SK-N-DZ (cell line): ENCODE measurements at regions not wholly inside any gene's neighbourhood (a gene's known extent, or its start where the extent isn't known, plus 50 kb on each side); places are given as distances from the start of the nearest gene placed in this dataset.

ENCODE experiments used
- DNase-seq: peaks from one replicate; pipeline ENCODE4 v3.0.0-alpha.2; 2015; ENCODE audit warnings: low spot score

GRCh38 chr5:173557123-173557903 lies 59.1 kb downstream of the BOD1 start:
- DNase-seq, result no peak

- DNase-seq, result no peak
Observed at GRCh38 chr5:173556142-173557028, 60.1 kb downstream of the BOD1 start.

DNA sequence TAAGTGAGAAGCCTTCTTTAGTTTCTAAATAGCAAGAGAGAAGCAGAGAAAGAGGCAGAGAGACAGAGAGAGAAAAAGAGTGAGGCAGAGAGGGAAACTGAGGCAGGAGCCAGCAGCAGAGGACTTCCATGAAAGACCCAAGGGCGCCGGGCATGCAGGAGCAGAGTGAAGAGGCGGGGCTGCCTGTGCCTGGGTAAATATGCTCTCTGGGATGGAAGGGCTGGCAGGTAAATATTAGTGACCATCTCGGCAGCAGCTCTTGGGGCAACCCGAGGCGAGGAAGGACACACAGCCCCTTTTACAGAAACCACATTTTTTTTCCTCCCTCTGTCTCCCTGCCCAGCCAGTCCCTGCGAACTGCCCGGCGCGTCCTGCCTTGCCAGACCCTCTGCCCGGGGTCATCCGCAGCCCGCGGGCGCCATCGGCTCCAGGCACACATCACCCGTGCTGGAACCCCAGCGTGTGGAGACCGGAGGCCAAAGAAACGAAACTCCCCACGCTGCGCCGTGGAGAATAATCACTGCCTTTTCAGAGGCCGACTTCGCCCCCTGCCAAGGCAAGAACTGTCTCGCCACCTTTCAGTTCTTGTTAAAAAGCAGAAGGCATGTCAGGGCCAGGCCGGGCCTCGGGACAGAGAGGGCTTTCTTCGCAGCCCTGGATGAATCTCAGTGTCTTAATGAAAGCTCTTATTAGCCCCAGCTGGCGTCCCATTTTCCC lies 61.3 kb downstream of the BOD1 start:
- DNase-seq, result no peak

DNA sequence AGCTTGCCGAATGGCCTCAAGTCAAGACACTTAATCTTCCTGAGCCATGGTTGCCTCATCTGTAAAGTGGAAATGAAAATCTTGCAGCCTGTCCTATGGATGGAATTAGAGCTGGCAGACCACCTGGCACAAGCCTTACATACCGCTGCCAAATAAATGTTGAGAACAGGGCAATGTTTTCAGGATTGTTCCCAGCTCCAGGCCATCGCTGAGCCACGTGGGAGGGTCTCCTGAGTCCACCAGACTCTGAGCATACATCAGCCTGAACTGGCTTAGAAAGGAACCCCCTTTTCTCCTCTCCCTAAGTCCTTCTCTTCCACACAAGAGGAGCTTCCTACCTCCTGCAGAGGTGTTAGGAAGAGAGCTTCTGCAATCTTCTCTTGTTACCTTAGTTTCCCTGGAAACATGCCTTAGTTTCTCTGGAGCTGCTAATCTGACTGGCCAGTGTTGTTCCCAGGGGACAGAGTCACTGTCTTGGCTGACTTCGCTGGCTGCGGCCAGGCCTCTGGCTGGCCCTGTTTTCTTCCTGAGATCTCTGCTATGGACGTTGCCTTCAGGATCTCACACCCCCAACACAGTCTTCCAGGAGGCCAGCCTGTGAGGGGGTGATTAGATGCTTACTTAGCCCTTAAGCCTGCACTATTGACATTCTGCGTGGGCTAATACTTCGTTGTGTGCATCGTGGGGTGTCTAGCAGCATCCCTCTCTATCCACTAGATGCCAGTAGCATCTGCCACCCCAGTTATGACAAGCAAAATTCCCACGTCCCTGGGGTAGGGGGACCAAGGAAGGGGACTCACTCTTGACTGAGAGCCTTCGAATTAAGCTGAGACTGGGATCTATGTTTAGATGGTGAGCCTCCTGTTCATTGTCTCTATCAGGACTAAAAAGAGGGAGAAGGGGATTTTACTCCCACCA lies 62.2 kb downstream of the BOD1 start:
- no peak for DNase-seq

GRCh38 chr5:173550641-173551040 lies 65.8 kb downstream of the BOD1 start:
- DNase-seq, result no peak

- DNase-seq, result no peak
Observed at GRCh38 chr5:173549644-173550043, 66.8 kb downstream of the BOD1 start.

- DNase-seq, result no peak
Observed at GRCh38 chr5:173547579-173547978, 68.9 kb downstream of the BOD1 start.

GRCh38 chr5:173542964-173543363 lies 73.5 kb downstream of the BOD1 start:
- no peak for DNase-seq

DNA sequence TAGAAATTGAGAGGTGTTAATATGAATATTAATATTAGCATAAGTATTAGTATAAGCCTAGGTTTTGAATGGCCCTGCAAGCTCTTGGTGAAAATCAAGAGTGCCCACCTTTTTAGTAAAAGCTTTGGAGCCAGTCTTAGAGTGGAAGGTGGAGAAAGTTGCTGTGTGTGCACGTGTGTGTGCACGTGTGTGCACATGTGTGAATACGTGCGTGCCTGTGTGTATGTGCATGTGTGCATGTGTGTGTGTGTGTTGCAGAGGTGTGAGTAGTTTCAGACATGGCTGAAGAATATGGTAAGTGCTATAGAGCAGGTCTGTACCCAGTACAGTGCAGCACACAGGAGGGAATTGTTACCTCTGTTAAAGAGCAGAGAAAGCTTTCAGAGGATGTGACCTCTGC lies 74.3 kb downstream of the BOD1 start:
- DNase-seq, result no peak

DNA sequence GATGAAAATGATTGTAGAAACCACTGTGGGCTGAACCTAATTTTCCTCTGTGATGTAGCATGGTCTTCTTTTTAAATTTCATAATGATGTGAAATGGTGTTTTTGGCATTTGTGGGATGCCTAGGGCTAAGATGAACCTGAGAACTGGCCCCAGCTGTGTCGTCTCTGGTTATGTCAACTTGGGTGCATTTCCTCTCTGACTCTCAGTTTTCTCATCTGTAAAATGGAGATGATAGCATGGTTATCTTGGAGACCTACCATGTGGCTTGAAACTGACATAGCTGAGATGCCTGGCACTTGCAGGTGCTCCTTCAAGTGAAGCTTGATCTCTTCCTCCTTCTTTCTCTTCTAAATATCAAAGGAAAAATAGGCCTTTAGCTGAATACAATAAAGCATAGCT lies 77.8 kb downstream of the BOD1 start:
- DNase-seq, result no peak

- DNase-seq, result no peak
Observed at GRCh38 chr5:173538018-173538417, 78.4 kb downstream of the BOD1 start.

DNA sequence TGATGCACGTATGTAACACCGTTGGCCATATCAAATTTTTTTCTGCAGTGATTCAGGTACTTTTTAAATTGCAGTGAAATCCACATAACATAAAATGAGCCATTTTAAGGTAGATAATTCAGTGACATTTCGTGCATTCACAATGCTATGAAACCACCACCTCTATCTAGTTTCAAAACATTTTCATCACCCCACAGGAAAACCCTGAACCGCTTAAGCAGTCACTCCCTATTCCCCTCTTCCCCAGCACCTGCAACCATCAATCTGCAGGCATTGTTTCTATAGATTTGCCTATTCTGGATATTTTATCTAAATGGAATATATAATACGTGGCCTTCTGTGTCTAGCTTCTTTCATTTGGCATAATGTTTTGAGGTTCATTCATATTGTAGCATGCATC lies 79.2 kb downstream of the BOD1 start:
- no peak for DNase-seq

GRCh38 chr5:173535976-173536639 lies 80.3 kb downstream of the BOD1 start:
- DNase-seq, result no peak

DNA sequence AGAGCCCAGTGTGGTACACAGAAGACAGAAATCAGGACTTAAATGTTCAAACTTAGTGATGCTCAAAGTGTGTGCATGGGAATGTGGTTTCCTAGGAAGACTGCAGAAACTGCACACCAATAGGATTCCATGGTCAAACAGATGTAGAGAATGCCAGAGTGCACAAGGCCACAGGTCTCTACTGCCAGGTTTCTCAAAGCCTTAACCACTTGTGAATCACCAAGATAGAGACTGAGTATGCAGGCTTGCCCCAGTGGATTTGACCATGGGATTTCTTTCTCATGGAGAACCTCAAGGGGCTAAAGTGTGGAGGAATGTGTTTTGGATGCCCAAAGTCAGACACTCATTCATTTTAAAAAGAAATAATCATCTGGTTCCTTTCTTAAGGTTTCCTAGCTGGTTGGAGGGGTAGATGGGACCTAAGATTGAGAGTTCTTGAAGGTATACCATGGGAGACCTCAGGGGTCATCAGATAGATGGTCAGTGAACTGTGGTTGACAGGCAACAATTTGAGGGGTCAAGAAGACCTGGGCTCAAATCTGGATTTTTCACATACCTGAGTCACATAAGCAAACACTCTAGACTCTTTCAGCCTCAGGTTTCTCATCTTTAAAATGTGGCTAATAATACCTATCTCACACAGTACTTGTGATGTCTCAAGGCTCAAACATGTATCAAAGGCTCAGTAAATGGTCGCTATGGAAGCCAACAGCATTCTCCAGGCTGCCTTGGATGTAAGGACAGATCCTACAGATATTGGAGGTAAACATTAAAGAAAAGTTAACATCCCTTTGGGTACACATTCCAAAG lies 81.1 kb downstream of the BOD1 start:
- DNase-seq, result no peak

GRCh38 chr5:173534664-173535063 lies 81.8 kb downstream of the BOD1 start:
- no peak for DNase-seq

DNA sequence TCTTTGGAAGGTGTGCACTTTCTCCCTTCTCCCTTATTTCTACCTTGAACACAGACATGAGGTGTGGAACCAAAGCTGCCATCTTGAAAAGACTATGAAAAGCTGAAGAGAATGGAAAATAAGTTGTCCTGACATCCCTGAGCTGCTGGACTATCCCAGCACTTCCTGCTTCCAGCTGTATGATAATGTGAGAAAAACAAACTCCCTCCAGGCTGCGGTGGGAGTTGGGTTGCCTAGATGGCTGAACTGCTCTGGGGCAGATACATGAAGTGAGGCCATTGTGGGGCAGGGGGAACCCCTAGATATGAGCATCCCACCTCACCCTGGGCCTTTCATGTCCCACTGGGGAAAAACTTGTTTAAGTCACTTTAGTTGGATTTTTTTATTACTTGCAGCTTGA lies 82.4 kb downstream of the BOD1 start:
- no peak for DNase-seq

GRCh38 chr5:173532689-173533250 lies 83.7 kb downstream of the BOD1 start:
- DNase-seq, result no peak

DNA sequence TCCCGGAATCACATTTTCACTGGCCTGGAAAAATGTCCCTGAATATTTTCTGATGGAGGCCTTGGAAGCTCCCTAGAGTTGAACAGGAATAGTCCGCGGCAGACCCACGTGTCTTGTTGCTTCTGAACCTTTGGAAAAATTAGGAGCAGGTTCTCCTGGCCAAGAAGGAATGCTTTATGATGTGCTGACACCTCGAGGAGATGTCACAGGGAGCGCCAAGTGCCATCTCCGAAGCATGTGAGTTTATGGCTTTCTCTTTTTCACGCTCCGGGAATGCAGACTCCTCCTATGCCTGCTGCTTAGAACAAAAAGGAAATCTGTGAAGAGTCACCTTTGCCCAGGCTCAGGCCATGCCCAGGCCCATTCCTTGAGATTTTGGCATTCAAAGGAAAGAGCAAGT lies 84.6 kb downstream of the BOD1 start:
- DNase-seq, result no peak

- peak; percentile 23 for DNase-seq
Observed at GRCh38 chr5:173530547-173530946, 85.9 kb downstream of the BOD1 start.
